WTC11 (cell line): ENCODE measurements at regions not wholly inside any gene's neighbourhood (a gene's known extent, or its start where the extent isn't known, plus 50 kb on each side); places are given as distances from the start of the nearest gene placed in this dataset.

Experiments
- ATAC-seq: fragments of 200-7000 bp; cut with Tn5 transposase; 2 replicates; pipeline ENCODE4 v1.10.0; 2021; ENCODE audit warnings: mild to moderate bottlenecking, moderate library complexity
- CTCF ChIA-PET: fragments of 300-600 bp; sonication (Branson Sonifier 250); formaldehyde crosslinking; loops from one replicate; lab custom pipeline; 2021; ENCODE audit warnings: antibody characterized with exemption; lab: Charles Lee
- POLR2A ChIA-PET: fragments of 350-600 bp; sonication (Branson Sonifier 250); formaldehyde crosslinking; loops from one replicate; lab custom pipeline; 2021; ENCODE audit warnings: antibody characterized with exemption; lab: Charles Lee
- DNase-seq: peaks from one replicate; pipeline ENCODE4 v3.0.0; 2021; ENCODE audit warnings: low spot score
- H3K27ac Mint-ChIP-seq: 2 replicates; pipeline ENCODE4 v1.8.0; 2021; ENCODE audit warnings: mixed read lengths
- H3K27me3 Mint-ChIP-seq: 2 replicates; pipeline ENCODE4 v1.8.0; 2021; ENCODE audit warnings: low read depth, mild to moderate bottlenecking, moderate library complexity, mixed read lengths
- H3K36me3 Mint-ChIP-seq: 2 replicates; pipeline ENCODE4 v1.8.0; 2021; ENCODE audit warnings: mixed read lengths
- H3K4me1 Mint-ChIP-seq: 2 replicates; pipeline ENCODE4 v1.8.0; 2022; ENCODE audit warnings: mixed read lengths
- H3K4me3 Mint-ChIP-seq: 2 replicates; pipeline ENCODE4 v1.8.0; 2021; ENCODE audit warnings: mild to moderate bottlenecking, moderate library complexity, mixed read lengths
- H3K9me3 Mint-ChIP-seq: 2 replicates; pipeline ENCODE4 v1.8.0; 2021; ENCODE audit warnings: mixed read lengths
- CBFB ChIP-seq: sonication (generic); formaldehyde crosslinking; IDR thresholded peaks from 2 replicates; pipeline ENCODE4 v1.8.1; 2022; ENCODE audit warnings: mild to moderate bottlenecking, low read depth, missing genetic modification reagents
- E2F5 ChIP-seq: sonication (generic); formaldehyde crosslinking; IDR thresholded peaks from 2 replicates; pipeline ENCODE4 v1.8.1; 2022; ENCODE audit warnings: mild to moderate bottlenecking, moderate library complexity, missing genetic modification reagents
- ESRRA ChIP-seq: sonication (generic); formaldehyde crosslinking; IDR thresholded peaks from 2 replicates; pipeline ENCODE4 v1.8.1; 2022; ENCODE audit warnings: mild to moderate bottlenecking, missing genetic modification reagents, borderline replicate concordance
- ETV6 ChIP-seq: sonication (generic); formaldehyde crosslinking; IDR thresholded peaks from 2 replicates; pipeline ENCODE4 v1.8.1; 2022; ENCODE audit warnings: mild to moderate bottlenecking, missing genetic modification reagents
- GABPB1 ChIP-seq: sonication (generic); formaldehyde crosslinking; IDR thresholded peaks from 2 replicates; pipeline ENCODE4 v1.8.1; 2023; ENCODE audit warnings: mild to moderate bottlenecking, missing genetic modification reagents
- GTF2I ChIP-seq: fragments of 250-450 bp; sonication (Bioruptor Pico); conservative IDR thresholded peaks from 2 replicates; pipeline ENCODE4 v1.4.0; 2021; ENCODE audit warnings: mild to moderate bottlenecking
- IRF1 ChIP-seq: sonication (generic); formaldehyde crosslinking; IDR thresholded peaks from 2 replicates; pipeline ENCODE4 v1.8.0; 2023; ENCODE audit warnings: missing genetic modification reagents
- MXD4 ChIP-seq: fragments of 250-450 bp; sonication (Bioruptor Pico); IDR thresholded peaks from 2 replicates; pipeline ENCODE4 v1.8.0; 2021; ENCODE audit warnings: mild to moderate bottlenecking, moderate library complexity, borderline replicate concordance
- NFE2L1 ChIP-seq: sonication (generic); formaldehyde crosslinking; IDR thresholded peaks from 2 replicates; pipeline ENCODE4 v1.8.1; 2023; ENCODE audit warnings: missing genetic modification reagents
- SOX15 ChIP-seq: fragments of 250-450 bp; sonication (Bioruptor Pico); IDR thresholded peaks from 2 replicates; pipeline ENCODE4 v1.9.0; 2021; ENCODE audit warnings: mild to moderate bottlenecking
- TP53 ChIP-seq: sonication (generic); formaldehyde crosslinking; IDR thresholded peaks from 2 replicates; pipeline ENCODE4 v1.8.1; 2023; ENCODE audit warnings: mild to moderate bottlenecking, missing genetic modification reagents
- ZNF138 ChIP-seq: sonication (generic); formaldehyde crosslinking; conservative IDR thresholded peaks from 2 replicates; pipeline ENCODE4 v1.8.1; 2022; ENCODE audit warnings: mild to moderate bottlenecking, moderate library complexity, missing genetic modification reagents
- ZNF232 ChIP-seq: sonication (generic); formaldehyde crosslinking; IDR thresholded peaks from 2 replicates; pipeline ENCODE4 v1.8.0; 2022; ENCODE audit warnings: mild to moderate bottlenecking, missing genetic modification reagents
- ZNF396 ChIP-seq: fragments of 250-450 bp; sonication (Bioruptor Pico); IDR thresholded peaks from 2 replicates; pipeline ENCODE4 v1.8.0; 2021; ENCODE audit warnings: mild to moderate bottlenecking, moderate library complexity, borderline replicate concordance
- ZSCAN18 ChIP-seq: fragments of 250-450 bp; sonication (Bioruptor Pico); IDR thresholded peaks from 2 replicates; pipeline ENCODE4 v2.1.2; 2022; ENCODE audit warnings: mild to moderate bottlenecking, moderate library complexity
- TF ChIP-seq, protein P1 (sequence below): fragments of 250-450 bp; sonication (Bioruptor Pico); conservative IDR thresholded peaks from 2 replicates; pipeline ENCODE4 v1.9.0; 2021; ENCODE audit warnings: mild to moderate bottlenecking
- TF ChIP-seq, protein P2 (sequence below): sonication (generic); formaldehyde crosslinking; IDR thresholded peaks from 2 replicates; pipeline ENCODE4 v1.8.1; 2023; ENCODE audit warnings: mild to moderate bottlenecking, missing genetic modification reagents, borderline replicate concordance
- TF ChIP-seq, protein P3 (sequence below): sonication (generic); formaldehyde crosslinking; IDR thresholded peaks from 2 replicates; pipeline ENCODE4 v1.8.1; 2023; ENCODE audit warnings: mild to moderate bottlenecking, missing genetic modification reagents, moderate library complexity
- TF ChIP-seq, protein P4 (sequence below): sonication (generic); formaldehyde crosslinking; IDR thresholded peaks from 2 replicates; pipeline ENCODE4 v1.8.1; 2023; ENCODE audit warnings: mild to moderate bottlenecking, missing genetic modification reagents

DNA sequence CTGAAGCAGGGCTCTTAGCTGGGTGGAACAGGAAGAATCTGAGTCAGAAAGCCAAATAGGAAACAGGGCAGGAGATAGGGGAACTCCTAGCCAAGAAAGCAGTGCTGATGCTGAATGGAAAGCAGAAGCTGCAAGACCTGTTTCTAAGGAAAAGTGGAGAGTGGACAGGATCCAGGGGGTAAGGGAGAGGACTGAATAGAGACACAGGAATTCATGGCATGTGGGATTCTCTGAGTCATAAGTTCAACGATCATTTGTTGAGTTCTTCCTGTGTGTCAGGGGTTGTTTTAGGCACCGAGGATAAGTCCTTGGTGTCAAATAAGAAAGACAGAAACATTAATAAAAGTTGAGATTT lies 153.8 kb upstream of the FGGY start:
- no peaks in the 10 kb centered on the region for H3K36me3 Mint-ChIP-seq
- TF ChIP-seq ZNF232 (CRISPR knock-in tag) (no peak), MXD4 (CRISPR knock-in tag) (no peak), ESRRA (CRISPR knock-in tag) (no peak), ETV6 (CRISPR knock-in tag) (no peak), GTF2I (CRISPR knock-in tag) (no peak), ZNF138 (no peak)
- TF ChIP-seq, all 79 proteins: peak for 0
- Mint-ChIP-seq H3K4me1 (peaks cover 47% of the 10 kb centered on the region), H3K9me3 (no peaks in the 10 kb centered on the region), H3K4me3 (no peak overlapping the region), H3K27me3 (peaks cover 23% of the 10 kb centered on the region), H3K27ac (peak overlapping the region; percentile 12)
- DNase-seq (no peak), ATAC-seq (peak; percentile 12)
- ChIA-PET POLR2A (no interaction called here), CTCF (interaction anchor here (0.6 kb wide), 1 partner anchor 837 kb away, joined by 3 read pairs; no protein-coding TSS in a partner anchor)

DNA sequence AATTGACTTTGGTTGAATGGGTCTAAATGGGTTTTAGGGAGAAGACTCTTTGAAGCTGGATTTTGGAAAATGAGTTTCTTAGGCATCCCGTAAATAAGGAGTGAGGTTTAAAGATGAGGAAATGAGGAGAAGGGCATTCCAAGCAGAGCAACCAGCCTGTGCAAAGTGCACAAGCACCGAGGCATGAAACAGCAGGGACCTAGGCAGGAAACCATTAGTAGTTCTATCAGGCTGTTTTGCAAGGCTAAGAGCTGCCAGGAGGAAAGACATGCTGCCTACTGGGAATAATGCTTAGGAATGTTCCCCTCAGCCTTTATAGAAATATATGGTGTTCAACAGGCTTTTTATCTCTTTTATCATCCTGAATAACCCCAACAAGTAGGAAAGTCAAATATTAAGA lies 153.1 kb upstream of the FGGY start:
- ATAC-seq: peak; percentile 22; the same call in 1 of the 2 replicates
- ChIA-PET CTCF (no interaction called here), POLR2A (no interaction called here)
- H3K9me3 Mint-ChIP-seq: no peaks in the 10 kb centered on the region
- peaks cover 23% of the 10 kb centered on the region for H3K27me3 Mint-ChIP-seq
- H3K4me3 Mint-ChIP-seq: no peak overlapping the region
- peak overlapping the region; percentile 5; the same call in 1 of the 2 replicates for H3K27ac Mint-ChIP-seq
- H3K4me1 Mint-ChIP-seq: peaks cover 42% of the 10 kb centered on the region
- TF ChIP-seq CBFB (no peak), ZSCAN18 (CRISPR knock-in tag) (no peak), SOX15 (CRISPR knock-in tag) (no peak), E2F5 (no peak), ZNF396 (CRISPR knock-in tag) (no peak), IRF1 (no peak), NFE2L1 (CRISPR knock-in tag) (no peak), TP53 (no peak), GABPB1 (no peak)
- TF ChIP-seq, protein P1, sequence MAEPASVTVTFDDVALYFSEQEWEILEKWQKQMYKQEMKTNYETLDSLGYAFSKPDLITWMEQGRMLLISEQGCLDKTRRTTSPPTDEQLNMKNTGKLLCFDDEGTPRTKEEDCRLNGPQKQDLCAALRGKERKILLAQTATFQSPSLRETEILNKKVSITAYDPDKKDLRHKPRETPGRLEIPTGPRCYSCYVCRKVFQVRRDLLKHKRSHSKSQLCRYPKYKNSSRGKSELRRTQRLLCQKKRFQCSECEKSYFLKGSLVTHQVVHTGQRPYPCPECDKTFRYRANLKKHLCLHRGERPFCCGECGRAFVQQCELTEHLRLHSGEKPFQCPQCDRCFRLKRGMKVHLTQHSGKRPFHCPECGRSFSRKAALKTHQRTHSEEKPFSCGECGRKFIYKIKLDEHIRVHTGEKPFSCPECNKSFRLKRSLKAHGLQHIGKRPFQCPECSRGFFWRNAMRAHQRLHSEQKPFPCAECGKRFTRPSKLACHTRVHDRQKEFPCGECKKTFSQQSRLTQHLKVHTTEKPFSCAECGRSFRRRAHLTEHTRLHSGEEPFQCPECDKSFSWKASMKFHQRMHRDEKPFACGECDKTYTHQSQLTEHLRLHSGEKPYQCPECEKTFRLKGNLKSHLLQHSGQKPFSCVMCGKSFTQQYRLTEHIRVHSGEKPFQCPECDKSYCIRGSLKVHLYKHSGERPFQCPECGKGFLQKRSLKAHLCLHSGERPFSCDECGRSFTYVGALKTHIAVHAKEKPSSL (CRISPR knock-in tag): no peak
- TF ChIP-seq, protein P2, sequence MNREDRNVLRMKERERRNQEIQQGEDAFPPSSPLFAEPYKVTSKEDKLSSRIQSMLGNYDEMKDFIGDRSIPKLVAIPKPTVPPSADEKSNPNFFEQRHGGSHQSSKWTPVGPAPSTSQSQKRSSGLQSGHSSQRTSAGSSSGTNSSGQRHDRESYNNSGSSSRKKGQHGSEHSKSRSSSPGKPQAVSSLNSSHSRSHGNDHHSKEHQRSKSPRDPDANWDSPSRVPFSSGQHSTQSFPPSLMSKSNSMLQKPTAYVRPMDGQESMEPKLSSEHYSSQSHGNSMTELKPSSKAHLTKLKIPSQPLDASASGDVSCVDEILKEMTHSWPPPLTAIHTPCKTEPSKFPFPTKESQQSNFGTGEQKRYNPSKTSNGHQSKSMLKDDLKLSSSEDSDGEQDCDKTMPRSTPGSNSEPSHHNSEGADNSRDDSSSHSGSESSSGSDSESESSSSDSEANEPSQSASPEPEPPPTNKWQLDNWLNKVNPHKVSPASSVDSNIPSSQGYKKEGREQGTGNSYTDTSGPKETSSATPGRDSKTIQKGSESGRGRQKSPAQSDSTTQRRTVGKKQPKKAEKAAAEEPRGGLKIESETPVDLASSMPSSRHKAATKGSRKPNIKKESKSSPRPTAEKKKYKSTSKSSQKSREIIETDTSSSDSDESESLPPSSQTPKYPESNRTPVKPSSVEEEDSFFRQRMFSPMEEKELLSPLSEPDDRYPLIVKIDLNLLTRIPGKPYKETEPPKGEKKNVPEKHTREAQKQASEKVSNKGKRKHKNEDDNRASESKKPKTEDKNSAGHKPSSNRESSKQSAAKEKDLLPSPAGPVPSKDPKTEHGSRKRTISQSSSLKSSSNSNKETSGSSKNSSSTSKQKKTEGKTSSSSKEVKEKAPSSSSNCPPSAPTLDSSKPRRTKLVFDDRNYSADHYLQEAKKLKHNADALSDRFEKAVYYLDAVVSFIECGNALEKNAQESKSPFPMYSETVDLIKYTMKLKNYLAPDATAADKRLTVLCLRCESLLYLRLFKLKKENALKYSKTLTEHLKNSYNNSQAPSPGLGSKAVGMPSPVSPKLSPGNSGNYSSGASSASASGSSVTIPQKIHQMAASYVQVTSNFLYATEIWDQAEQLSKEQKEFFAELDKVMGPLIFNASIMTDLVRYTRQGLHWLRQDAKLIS (CRISPR knock-in tag): no peak
- TF ChIP-seq, protein P3, sequence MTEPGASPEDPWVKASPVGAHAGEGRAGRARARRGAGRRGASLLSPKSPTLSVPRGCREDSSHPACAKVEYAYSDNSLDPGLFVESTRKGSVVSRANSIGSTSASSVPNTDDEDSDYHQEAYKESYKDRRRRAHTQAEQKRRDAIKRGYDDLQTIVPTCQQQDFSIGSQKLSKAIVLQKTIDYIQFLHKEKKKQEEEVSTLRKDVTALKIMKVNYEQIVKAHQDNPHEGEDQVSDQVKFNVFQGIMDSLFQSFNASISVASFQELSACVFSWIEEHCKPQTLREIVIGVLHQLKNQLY (CRISPR knock-in tag): no peak
- TF ChIP-seq, protein P4, sequence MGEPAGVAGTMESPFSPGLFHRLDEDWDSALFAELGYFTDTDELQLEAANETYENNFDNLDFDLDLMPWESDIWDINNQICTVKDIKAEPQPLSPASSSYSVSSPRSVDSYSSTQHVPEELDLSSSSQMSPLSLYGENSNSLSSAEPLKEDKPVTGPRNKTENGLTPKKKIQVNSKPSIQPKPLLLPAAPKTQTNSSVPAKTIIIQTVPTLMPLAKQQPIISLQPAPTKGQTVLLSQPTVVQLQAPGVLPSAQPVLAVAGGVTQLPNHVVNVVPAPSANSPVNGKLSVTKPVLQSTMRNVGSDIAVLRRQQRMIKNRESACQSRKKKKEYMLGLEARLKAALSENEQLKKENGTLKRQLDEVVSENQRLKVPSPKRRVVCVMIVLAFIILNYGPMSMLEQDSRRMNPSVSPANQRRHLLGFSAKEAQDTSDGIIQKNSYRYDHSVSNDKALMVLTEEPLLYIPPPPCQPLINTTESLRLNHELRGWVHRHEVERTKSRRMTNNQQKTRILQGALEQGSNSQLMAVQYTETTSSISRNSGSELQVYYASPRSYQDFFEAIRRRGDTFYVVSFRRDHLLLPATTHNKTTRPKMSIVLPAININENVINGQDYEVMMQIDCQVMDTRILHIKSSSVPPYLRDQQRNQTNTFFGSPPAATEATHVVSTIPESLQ (CRISPR knock-in tag): no peak
- TF ChIP-seq, all 79 proteins: peak for 0
- no peak for DNase-seq
- H3K36me3 Mint-ChIP-seq: no peaks in the 10 kb centered on the region
